A673 (cell line): ENCODE measurements at regions not wholly inside any gene's neighbourhood (a gene's known extent, or its start where the extent isn't known, plus 50 kb on each side); places are given as distances from the start of the nearest gene placed in this dataset.

ENCODE experiments used
- BruUV-seq: library from RNA; stranded (reverse); fragments of 400-500 nt; replicated peaks from 2 replicates; lab custom pipeline; 2021; lab: Mats Ljungman, UMichigan
- CTCF ChIA-PET: fragments of 300-600 bp; sonication (Branson Sonifier 250); formaldehyde crosslinking; loops from one replicate; lab custom pipeline; 2022; ENCODE audit warnings: antibody characterized with exemption; lab: Charles Lee
- POLR2A ChIA-PET: fragments of 300-600 bp; sonication (Branson Sonifier 250); formaldehyde crosslinking; loops from one replicate; lab custom pipeline; 2022; ENCODE audit warnings: antibody characterized with exemption; ENCODE audit not compliant: low non-redundant PET; lab: Charles Lee
- DNase-seq: peaks from one replicate; pipeline ENCODE4 v3.0.0-alpha.2; 2015; ENCODE audit warnings: low spot score
- H3K27ac ChIP-seq: fragments of 200-600 bp; sonication (generic); 2 replicates; pipeline ENCODE4 v1.5.1; 2016; ENCODE audit warnings: mixed run types, low read depth, mild to moderate bottlenecking, mixed read lengths, antibody characterized with exemption, low read length; ENCODE audit not compliant: poor library complexity, severe bottlenecking
- H3K27me3 ChIP-seq: fragments of 200-600 bp; sonication (generic); replicated peaks from 2 replicates; pipeline ENCODE4 v1.6.1; 2017; ENCODE audit warnings: mixed run types, low read depth, mild to moderate bottlenecking, mixed read lengths, antibody characterized with exemption, low read length; ENCODE audit not compliant: insufficient read depth, poor library complexity
- H3K36me3 ChIP-seq: fragments of 200-600 bp; sonication (generic); 2 replicates; pipeline ENCODE4 v1.6.1; 2016; ENCODE audit warnings: mixed run types, mild to moderate bottlenecking, mixed read lengths, antibody characterized with exemption, low read length; ENCODE audit not compliant: insufficient read depth, poor library complexity, severe bottlenecking
- H3K4me1 ChIP-seq: fragments of 200-600 bp; sonication (generic); 2 replicates; pipeline ENCODE4 v1.6.1; 2017; ENCODE audit warnings: mixed run types, mild to moderate bottlenecking, mixed read lengths, antibody characterized with exemption, low read length; ENCODE audit not compliant: insufficient read depth, poor library complexity, severe bottlenecking
- H3K4me3 ChIP-seq: fragments of 200-600 bp; sonication (generic); 2 replicates; pipeline ENCODE4 v1.5.1; 2016; ENCODE audit warnings: low read depth, mixed run types, mild to moderate bottlenecking, mixed read lengths, low read length; ENCODE audit not compliant: poor library complexity, severe bottlenecking
- H3K9me3 ChIP-seq: fragments of 200-600 bp; sonication (generic); 2 replicates; pipeline ENCODE4 v1.6.1; 2016; ENCODE audit warnings: mixed run types, low read depth, mild to moderate bottlenecking, mixed read lengths, antibody characterized with exemption, low read length; ENCODE audit not compliant: poor library complexity, severe bottlenecking
- EZH2 ChIP-seq: fragments of 200-600 bp; sonication (generic); IDR thresholded peaks from 2 replicates; pipeline ENCODE4 v1.6.1; 2017; ENCODE audit warnings: borderline replicate concordance, low read depth, mild to moderate bottlenecking, mixed read lengths, antibody characterized with exemption, low read length; ENCODE audit not compliant: poor library complexity, severe bottlenecking
- intact Hi-C: fragments of 100-400 bp; cut with micrococcal nuclease; formaldehyde crosslinking; loops from one replicate; pipeline ENCODE4 v1.10.0; 2022; ENCODE audit not compliant: unreplicated experiment
- TF ChIP-seq, protein P1 (sequence below): fragments of 300-800, 200-600 bp; sonication (generic); conservative IDR thresholded peaks from 2 replicates; pipeline ENCODE4 v1.5.1; 2017; ENCODE audit warnings: low read depth, mild to moderate bottlenecking, antibody characterized with exemption, low read length, moderate library complexity, mixed read lengths

DNA sequence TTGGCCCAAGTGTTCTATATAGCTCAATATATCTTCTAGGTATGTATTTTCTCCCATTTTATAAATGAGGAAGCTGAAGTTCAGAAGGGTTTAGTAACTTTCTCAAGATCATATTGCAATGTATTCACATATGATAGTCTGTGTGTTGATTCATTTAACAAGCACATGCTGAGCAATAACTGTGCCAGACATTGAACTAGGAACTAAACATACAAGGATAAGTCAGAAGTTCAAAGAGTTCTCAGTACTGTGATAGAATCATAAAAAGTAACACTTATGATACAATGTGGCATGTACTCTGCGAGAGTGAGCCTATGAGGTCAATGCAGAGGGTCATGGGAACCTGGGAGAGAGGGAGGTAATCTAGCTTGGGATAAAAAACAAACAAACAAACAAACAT lies 1082.2 kb upstream of the TENM4 start:
- H3K27ac ChIP-seq = no peak overlapping the region
- intact Hi-C loops = no loop called here
- no peak for DNase-seq
- no peaks in the 10 kb centered on the region for H3K4me1 ChIP-seq
- BruUV-seq = no TSS peak
- H3K4me3 ChIP-seq = no peak overlapping the region
- POLR2A ChIA-PET = no interaction called here
- no peaks in the 10 kb centered on the region for H3K36me3 ChIP-seq
- H3K9me3 ChIP-seq = no peaks in the 10 kb centered on the region
- CTCF ChIA-PET = no interaction called here
- TF ChIP-seq EZH2 = no peak
- TF ChIP-seq, protein P1, sequence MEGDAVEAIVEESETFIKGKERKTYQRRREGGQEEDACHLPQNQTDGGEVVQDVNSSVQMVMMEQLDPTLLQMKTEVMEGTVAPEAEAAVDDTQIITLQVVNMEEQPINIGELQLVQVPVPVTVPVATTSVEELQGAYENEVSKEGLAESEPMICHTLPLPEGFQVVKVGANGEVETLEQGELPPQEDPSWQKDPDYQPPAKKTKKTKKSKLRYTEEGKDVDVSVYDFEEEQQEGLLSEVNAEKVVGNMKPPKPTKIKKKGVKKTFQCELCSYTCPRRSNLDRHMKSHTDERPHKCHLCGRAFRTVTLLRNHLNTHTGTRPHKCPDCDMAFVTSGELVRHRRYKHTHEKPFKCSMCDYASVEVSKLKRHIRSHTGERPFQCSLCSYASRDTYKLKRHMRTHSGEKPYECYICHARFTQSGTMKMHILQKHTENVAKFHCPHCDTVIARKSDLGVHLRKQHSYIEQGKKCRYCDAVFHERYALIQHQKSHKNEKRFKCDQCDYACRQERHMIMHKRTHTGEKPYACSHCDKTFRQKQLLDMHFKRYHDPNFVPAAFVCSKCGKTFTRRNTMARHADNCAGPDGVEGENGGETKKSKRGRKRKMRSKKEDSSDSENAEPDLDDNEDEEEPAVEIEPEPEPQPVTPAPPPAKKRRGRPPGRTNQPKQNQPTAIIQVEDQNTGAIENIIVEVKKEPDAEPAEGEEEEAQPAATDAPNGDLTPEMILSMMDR = no peak
- no peaks in the 10 kb centered on the region for H3K27me3 ChIP-seq

DNA sequence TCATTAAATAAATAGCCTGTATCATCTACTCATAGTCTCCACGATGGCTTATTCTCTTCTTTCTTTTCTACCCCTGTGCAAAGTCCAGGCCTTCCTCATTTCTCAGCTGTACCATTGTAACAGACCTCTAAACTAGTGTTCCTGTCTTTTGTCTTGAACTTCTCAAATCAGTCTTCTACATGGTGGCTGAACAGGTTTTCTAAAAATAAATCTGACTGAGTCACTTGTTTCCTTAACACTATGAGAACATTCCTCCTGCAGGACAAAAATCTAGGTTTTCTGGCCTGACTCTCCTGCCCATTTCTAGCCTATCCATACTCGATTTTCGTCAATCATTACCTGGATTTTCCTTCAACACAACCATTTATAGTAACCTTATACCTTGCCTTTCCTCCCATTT lies 1080.8 kb upstream of the TENM4 start:
- H3K27me3 ChIP-seq = no peaks in the 10 kb centered on the region
- H3K9me3 ChIP-seq = no peaks in the 10 kb centered on the region
- intact Hi-C loops = no loop called here
- no peak for TF ChIP-seq EZH2
- TF ChIP-seq, protein P1 = no peak
- ChIA-PET CTCF (no interaction called here), POLR2A (no interaction called here)
- H3K36me3 ChIP-seq = no peaks in the 10 kb centered on the region
- DNase-seq = no peak
- no peak overlapping the region for H3K4me3 ChIP-seq
- no peak overlapping the region for H3K27ac ChIP-seq
- BruUV-seq = no TSS peak
- no peaks in the 10 kb centered on the region for H3K4me1 ChIP-seq

DNA sequence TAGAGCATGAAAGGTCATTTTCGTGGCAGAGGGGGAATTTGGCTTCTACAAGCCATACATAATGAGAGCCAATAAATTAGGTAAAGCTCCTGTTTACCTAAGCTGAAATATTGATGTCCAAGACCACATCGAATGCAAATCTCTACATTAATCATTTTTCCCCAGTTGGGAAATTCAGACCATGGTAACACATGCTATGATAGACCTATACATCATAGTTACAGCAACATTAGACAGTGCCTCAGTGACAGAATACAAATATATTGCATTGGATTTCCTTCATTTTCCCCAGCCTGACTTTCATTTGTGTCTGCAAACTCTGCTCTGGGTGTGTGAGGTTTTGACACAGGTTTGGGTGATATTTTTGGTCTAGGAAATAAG lies 1079.7 kb upstream of the TENM4 start:
- ChIA-PET CTCF (no interaction called here), POLR2A (no interaction called here)
- no peaks in the 10 kb centered on the region for H3K9me3 ChIP-seq
- DNase-seq = no peak
- H3K4me3 ChIP-seq = no peak overlapping the region
- intact Hi-C loops = no loop called here
- no peaks in the 10 kb centered on the region for H3K27me3 ChIP-seq
- TF ChIP-seq EZH2 = no peak
- TF ChIP-seq, protein P1 = no peak
- H3K27ac ChIP-seq = no peak overlapping the region
- no TSS peak for BruUV-seq
- H3K4me1 ChIP-seq = no peaks in the 10 kb centered on the region
- H3K36me3 ChIP-seq = no peaks in the 10 kb centered on the region
